Sigmoid colon (tissue), 6 donors: ENCODE measurements at regions not wholly inside any gene's neighbourhood (a gene's known extent, or its start where the extent isn't known, plus 50 kb on each side); places are given as distances from the start of the nearest gene placed in this dataset.
A peak's percentile ranks its signal among the peaks of the same experiment; 100 is the strongest.

Experiments
- DNase-seq: peaks from one replicate; pipeline ENCODE4 v3.0.0-alpha.2; 2019
- H3K27ac ChIP-seq, 4 donors: fragments of 200-600 bp; sonication (generic); one replicate each; pipeline ENCODE4 v1.5.1; 2016 to 2019; ENCODE audit warnings: mild to moderate bottlenecking in 1 of 4
- H3K27me3 ChIP-seq, 3 donors: fragments of 200-600 bp; sonication (generic); one replicate each; pipeline ENCODE4 v1.5.1; 2019; ENCODE audit warnings: mild to moderate bottlenecking in 1 of 3
- H3K36me3 ChIP-seq, 4 donors: fragments of 200-600 bp; sonication (generic); one replicate each; pipeline ENCODE4 v1.5.1; 2016 to 2019
- H3K4me1 ChIP-seq, 4 donors: fragments of 200-600 bp; sonication (generic); one replicate each; pipeline ENCODE4 v1.5.1; 2017 to 2019
- H3K4me3 ChIP-seq, 4 donors: fragments of 200-600 bp; sonication (generic); one replicate each; pipeline ENCODE4 v1.5.1; 2017 to 2019; ENCODE audit warnings: mild to moderate bottlenecking in 2 of 4, moderate library complexity in 1 of 4
- H3K9me3 ChIP-seq, 4 donors: fragments of 200-600 bp in 3 of 4; sonication (generic) in 3 of 4; one replicate each; pipeline versions ENCODE4 v1.5.1 to v1.6.1; 2013 to 2019
- CTCF ChIP-seq, 4 experiments: fragments of 450-650 bp in 3 of 4; fragments of 200-600 bp in 1 of 4; IDR thresholded peaks; one replicate each; pipeline ENCODE4 v1.5.1; 2016 to 2019; ENCODE audit warnings: antibody characterized with exemption in 4 of 4, mild to moderate bottlenecking in 3 of 4, moderate library complexity in 2 of 4
- EP300 ChIP-seq, 4 donors: sonication (generic); formaldehyde crosslinking; IDR thresholded peaks; one replicate each; pipeline ENCODE4 v1.6.1; 2017; ENCODE audit warnings: antibody characterized with exemption in 4 of 4
- POLR2A ChIP-seq, 2 donors: fragments of 450-650 bp; IDR thresholded peaks; one replicate each; pipeline ENCODE4 v1.6.1; 2016; ENCODE audit warnings: antibody characterized with exemption in 2 of 2, mild to moderate bottlenecking in 2 of 2, moderate library complexity in 2 of 2
- POLR2AphosphoS5 ChIP-seq, 4 donors: sonication (generic); formaldehyde crosslinking; IDR thresholded peaks; one replicate each; pipeline ENCODE4 v1.6.1; 2017; ENCODE audit warnings: antibody characterized with exemption in 4 of 4
- WGBS, 2 donors: extraction: QIAGEN DNeasy Blood & Tissue Kit; methylation state at CpG; one replicate each; pipeline ENCODE4 v1.1.7; 2013; 5-methylcytosine and 5-hydroxymethylcytosine counted together
- intact Hi-C: fragments of 100-400 bp; cut with DNase I; formaldehyde crosslinking; loops from one replicate; pipeline ENCODE4 v1.15.1; 2023
- donor health status: healthy with polysubstance abuse.
- donor health status: healthy.

DNA sequence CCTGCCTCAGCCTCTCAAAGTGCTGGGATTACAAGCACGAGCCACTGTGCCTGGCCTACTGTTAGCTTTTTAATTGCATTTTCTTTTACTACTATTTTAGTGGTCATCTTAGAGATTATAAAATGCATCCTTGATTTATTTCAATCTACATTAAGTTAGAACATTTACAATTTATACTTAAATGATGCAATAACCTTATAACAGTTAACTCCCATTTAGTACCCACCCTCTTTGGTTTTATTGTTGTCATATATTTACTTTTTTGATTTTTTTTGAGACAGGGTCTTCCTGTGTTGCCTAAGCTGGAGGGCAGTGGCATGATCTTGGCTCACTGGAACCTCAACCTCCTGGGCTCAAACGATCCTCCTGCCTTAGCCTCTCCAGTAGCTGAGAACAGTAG is 77.3 kb downstream of the PPCDC start:
- intact Hi-C loops = no loop called here
- H3K27ac ChIP-seq = no peak overlapping the region

GRCh38 chr15:75104804-75105557 is 81.6 kb downstream of the PPCDC start:
- intact Hi-C loops = no loop called here
- H3K4me1 ChIP-seq = peaks cover 0 to 12% (median 0%) of the 10 kb centered on the region in 4 donors
- H3K9me3 ChIP-seq = no peaks in the 10 kb centered on the region
- WGBS, 2 donors = 47 to 75% methylated on average over 3 of the region's 3 CpGs
- H3K4me3 ChIP-seq = no peak overlapping the region
- peak overlapping the region in 1 of 4 donors; percentile 14 for H3K27ac ChIP-seq
- H3K36me3 ChIP-seq = no peaks in the 10 kb centered on the region
- DNase-seq = no peak
- H3K27me3 ChIP-seq = no peaks in the 10 kb centered on the region
- TF ChIP-seq POLR2AphosphoS5 (IDR thresholded peaks at IDR 0.05) = peak in 1 of 4 donors; percentile 30
- peak in 1 of 4 donors; percentile 17 for TF ChIP-seq EP300 (IDR thresholded peaks at IDR 0.05)
- TF ChIP-seq POLR2A (IDR thresholded peaks at IDR 0.05) = no peak

More for the DNA sequence above, 77.3 kb downstream of the PPCDC start:
- Histone ChIP-seq H3K4me1 (peaks cover 0 to 7% (median 0%) of the 10 kb centered on the region in 4 donors), H3K9me3 (peaks cover 0 to 2% (median 0%) of the 10 kb centered on the region in 4 donors), H3K4me3 (no peak overlapping the region), H3K36me3 (no peaks in the 10 kb centered on the region), H3K27me3 (no peaks in the 10 kb centered on the region)
- WGBS, 2 donors = 85 to 92% methylated on average over 2 of the region's 2 CpGs
- TF ChIP-seq EP300 (IDR thresholded peaks at IDR 0.05) (no peak), POLR2A (IDR thresholded peaks at IDR 0.05) (no peak), POLR2AphosphoS5 (IDR thresholded peaks at IDR 0.05) (no peak), CTCF (IDR thresholded peaks at IDR 0.05) (no peak)
- DNase-seq = no peak

- no peak for DNase-seq
- intact Hi-C loops = no loop called here
- TF ChIP-seq POLR2A (IDR thresholded peaks at IDR 0.05) = no peak
- TF ChIP-seq POLR2AphosphoS5 (IDR thresholded peaks at IDR 0.05) = no peak
- no peak for TF ChIP-seq EP300 (IDR thresholded peaks at IDR 0.05)
- no peak for TF ChIP-seq CTCF (IDR thresholded peaks at IDR 0.05)
- Histone ChIP-seq H3K27ac (no peak overlapping the region), H3K9me3 (no peaks in the 10 kb centered on the region), H3K4me1 (peaks cover 0 to 12% (median 0%) of the 10 kb centered on the region in 4 donors), H3K36me3 (no peaks in the 10 kb centered on the region), H3K4me3 (no peak overlapping the region), H3K27me3 (no peaks in the 10 kb centered on the region)
- 88 to 89% methylated on average over 2 of the region's 2 CpGs for WGBS, 2 donors
These were observed 84.1 kb downstream of the PPCDC start for GRCh38 chr15:75107516-75107907.

DNA sequence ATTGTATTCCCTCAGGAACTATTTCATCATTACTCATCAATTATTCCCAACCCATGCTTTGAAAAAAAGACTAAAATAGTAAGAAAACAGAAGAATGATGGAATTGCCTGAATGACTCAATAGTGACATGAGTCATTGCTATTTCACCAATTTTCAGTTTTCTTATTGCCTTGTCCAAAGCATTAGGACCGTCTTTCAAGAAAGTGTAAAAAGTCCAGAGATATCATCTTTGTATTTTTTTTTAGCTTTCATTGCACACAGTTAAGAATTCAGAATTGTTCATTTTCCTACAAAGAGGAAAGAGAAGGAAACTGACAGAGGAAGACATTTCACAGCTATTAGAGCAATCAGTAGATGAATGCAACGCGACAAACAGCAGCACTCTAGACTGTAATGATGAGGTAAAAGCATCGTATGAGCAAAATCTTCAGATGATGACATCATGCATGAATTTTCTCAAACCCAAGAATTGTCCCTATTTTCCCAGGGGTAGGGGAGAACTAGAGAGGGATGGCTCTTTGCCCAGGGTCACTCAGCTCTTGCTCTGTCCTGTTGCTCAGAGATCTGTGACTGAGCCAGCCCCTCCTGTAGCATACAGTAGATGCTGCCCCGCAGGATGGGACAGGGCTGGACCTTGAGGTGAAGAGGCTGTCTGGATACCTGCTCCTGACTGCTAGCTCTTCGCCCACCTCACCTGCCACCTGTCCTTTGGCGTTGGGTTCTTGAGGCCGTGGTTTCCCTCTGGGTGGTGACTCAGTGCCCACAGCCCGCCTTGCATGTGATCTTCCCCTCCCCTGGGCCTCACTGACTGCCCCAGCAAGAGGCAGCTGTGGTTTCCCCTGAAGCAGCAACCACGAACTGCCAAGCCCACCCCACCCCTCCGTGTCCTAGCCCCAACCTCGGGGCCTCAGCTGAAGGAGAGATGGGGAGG is 84.8 kb downstream of the PPCDC start:
- no peak for DNase-seq
- H3K27ac ChIP-seq = no peak overlapping the region
- H3K36me3 ChIP-seq = no peaks in the 10 kb centered on the region
- WGBS, 2 donors = 49 to 80% methylated on average over 12 of the region's 12 CpGs
- H3K27me3 ChIP-seq = no peaks in the 10 kb centered on the region
- TF ChIP-seq POLR2A (IDR thresholded peaks at IDR 0.05) (no peak), POLR2AphosphoS5 (IDR thresholded peaks at IDR 0.05) (no peak), CTCF (IDR thresholded peaks at IDR 0.05) (no peak), EP300 (IDR thresholded peaks at IDR 0.05) (no peak)
- peaks cover 0 to 12% (median 0%) of the 10 kb centered on the region in 4 donors for H3K4me1 ChIP-seq
- no peaks in the 10 kb centered on the region for H3K9me3 ChIP-seq
- intact Hi-C loops = no loop called here
- no peak overlapping the region for H3K4me3 ChIP-seq
